Mesenchymal stem cell (in vitro differentiated cells and primary cell): ENCODE measurements at regions not wholly inside any gene's neighbourhood (a gene's known extent, or its start where the extent isn't known, plus 50 kb on each side); places are given as distances from the start of the nearest gene placed in this dataset.
A peak's percentile ranks its signal among the peaks of the same experiment; 100 is the strongest.

Source experiments
- DNase-seq: peaks from one replicate; pipeline ENCODE4 v3.0.0-alpha.2; 2013
- H2AFZ ChIP-seq: one replicate; pipeline ENCODE4 v1.6.1; 2013; ENCODE audit warnings: low read depth, mild to moderate bottlenecking, control low read depth, inconsistent platforms, low read length, moderate library complexity
- H2AK5ac ChIP-seq: 2 replicates; pipeline ENCODE4 v1.6.1; 2013; ENCODE audit warnings: low read length, moderate library complexity, mild to moderate bottlenecking, inconsistent platforms; ENCODE audit not compliant: severe bottlenecking
- H2BK120ac ChIP-seq: one replicate; pipeline ENCODE4 v1.6.1; 2013; ENCODE audit warnings: low read depth, mild to moderate bottlenecking, inconsistent platforms, low read length, moderate library complexity
- H2BK12ac ChIP-seq, 2 experiments: one replicate each; pipeline ENCODE4 v1.6.1; 2013; ENCODE audit warnings: inconsistent platforms in 2 of 2, low read length in 2 of 2, mild to moderate bottlenecking in 2 of 2, moderate library complexity in 2 of 2, control low read depth in 1 of 2
- H2BK15ac ChIP-seq: one replicate; pipeline ENCODE4 v1.6.1; 2013; ENCODE audit warnings: mild to moderate bottlenecking, low read depth, inconsistent platforms; ENCODE audit not compliant: poor library complexity, severe bottlenecking
- H2BK5ac ChIP-seq: 2 replicates; pipeline ENCODE4 v1.6.1; 2013; ENCODE audit warnings: low read depth, mild to moderate bottlenecking, low read length, control low read depth, inconsistent platforms; ENCODE audit not compliant: poor library complexity, severe bottlenecking
- H3K14ac ChIP-seq, 2 experiments: one replicate each; pipeline ENCODE4 v1.6.1; 2013; ENCODE audit warnings: inconsistent platforms in 2 of 2, low read length in 2 of 2, control low read depth in 1 of 2, mild to moderate bottlenecking in 1 of 2, moderate library complexity in 1 of 2
- H3K18ac ChIP-seq, 2 experiments: one replicate each; pipeline ENCODE4 v1.6.1; 2013; ENCODE audit warnings: inconsistent platforms in 2 of 2, low read length in 2 of 2, control low read depth in 1 of 2, low read depth in 1 of 2, mild to moderate bottlenecking in 1 of 2
- H3K23ac ChIP-seq, 2 experiments: one replicate each; pipeline ENCODE4 v1.6.1; 2013; ENCODE audit warnings: inconsistent platforms in 2 of 2, low read length in 2 of 2, mild to moderate bottlenecking in 2 of 2, moderate library complexity in 2 of 2, control low read depth in 1 of 2
- H3K27ac ChIP-seq: 2 replicates; pipeline ENCODE4 v1.5.1; 2013; ENCODE audit warnings: mild to moderate bottlenecking, moderate library complexity, low read length, control low read depth, inconsistent platforms; ENCODE audit not compliant: poor library complexity, severe bottlenecking
- H3K27me3 ChIP-seq, 2 experiments: 2 replicates each; pipeline versions ENCODE4 v1.6.1 to v1.7.0; 2013; ENCODE audit warnings: low read length in 2 of 2, mild to moderate bottlenecking in 2 of 2, moderate library complexity in 2 of 2, control low read depth in 1 of 2, inconsistent platforms in 1 of 2; ENCODE audit not compliant: control insufficient read depth in 1 of 2, insufficient read depth in 1 of 2
- H3K36me3 ChIP-seq, 2 experiments: 2 replicates each; pipeline versions ENCODE4 v1.6.1 to v1.7.0; 2013; ENCODE audit warnings: low read length in 2 of 2, control low read depth in 1 of 2, inconsistent platforms in 1 of 2, low read depth in 1 of 2, mild to moderate bottlenecking in 1 of 2; ENCODE audit not compliant: insufficient read depth in 2 of 2, control insufficient read depth in 1 of 2
- H3K4ac ChIP-seq, 2 experiments: one replicate each; pipeline ENCODE4 v1.6.1; 2013; ENCODE audit warnings: inconsistent platforms in 2 of 2, low read length in 2 of 2, mild to moderate bottlenecking in 2 of 2, moderate library complexity in 2 of 2, control low read depth in 1 of 2, low read depth in 1 of 2
- H3K4me1 ChIP-seq: 2 replicates; pipeline ENCODE4 v1.6.1; 2013; ENCODE audit warnings: low read depth, low read length, control low read depth; ENCODE audit not compliant: control insufficient read depth, insufficient read depth
- H3K4me2 ChIP-seq: 2 replicates; pipeline ENCODE4 v1.6.1; 2013; ENCODE audit warnings: low read length, mild to moderate bottlenecking, inconsistent platforms; ENCODE audit not compliant: poor library complexity, severe bottlenecking
- H3K4me3 ChIP-seq, 2 experiments: 2 replicates each; pipeline versions ENCODE4 v1.5.1 to v1.7.0; 2013; ENCODE audit warnings: low read length in 2 of 2, mild to moderate bottlenecking in 2 of 2, control low read depth in 1 of 2, low read depth in 1 of 2; ENCODE audit not compliant: insufficient read depth in 1 of 2
- H3K79me1 ChIP-seq: replicated peaks from 2 replicates; pipeline ENCODE4 v1.6.1; 2013; ENCODE audit warnings: mild to moderate bottlenecking, control low read depth, low read length, inconsistent platforms; ENCODE audit not compliant: poor library complexity, severe bottlenecking
- H3K9ac ChIP-seq: 2 replicates; pipeline ENCODE4 v1.7.0; 2013; ENCODE audit warnings: mild to moderate bottlenecking, low read length, moderate library complexity
- H3K9me3 ChIP-seq: 2 replicates; pipeline ENCODE4 v1.7.0; 2013; ENCODE audit warnings: mild to moderate bottlenecking, low read length; ENCODE audit not compliant: control insufficient read depth
- H4K8ac ChIP-seq: one replicate; pipeline ENCODE4 v1.6.1; 2013; ENCODE audit warnings: inconsistent platforms, mild to moderate bottlenecking, low read length, moderate library complexity
- H4K91ac ChIP-seq: one replicate; pipeline ENCODE4 v1.6.1; 2013; ENCODE audit warnings: mild to moderate bottlenecking, low read length, inconsistent platforms
- WGBS: methylation state at CpG from one replicate; pipeline ENCODE4 v1.1.7; 2013; ENCODE audit warnings: mixed read lengths; 5-methylcytosine and 5-hydroxymethylcytosine counted together

DNA sequence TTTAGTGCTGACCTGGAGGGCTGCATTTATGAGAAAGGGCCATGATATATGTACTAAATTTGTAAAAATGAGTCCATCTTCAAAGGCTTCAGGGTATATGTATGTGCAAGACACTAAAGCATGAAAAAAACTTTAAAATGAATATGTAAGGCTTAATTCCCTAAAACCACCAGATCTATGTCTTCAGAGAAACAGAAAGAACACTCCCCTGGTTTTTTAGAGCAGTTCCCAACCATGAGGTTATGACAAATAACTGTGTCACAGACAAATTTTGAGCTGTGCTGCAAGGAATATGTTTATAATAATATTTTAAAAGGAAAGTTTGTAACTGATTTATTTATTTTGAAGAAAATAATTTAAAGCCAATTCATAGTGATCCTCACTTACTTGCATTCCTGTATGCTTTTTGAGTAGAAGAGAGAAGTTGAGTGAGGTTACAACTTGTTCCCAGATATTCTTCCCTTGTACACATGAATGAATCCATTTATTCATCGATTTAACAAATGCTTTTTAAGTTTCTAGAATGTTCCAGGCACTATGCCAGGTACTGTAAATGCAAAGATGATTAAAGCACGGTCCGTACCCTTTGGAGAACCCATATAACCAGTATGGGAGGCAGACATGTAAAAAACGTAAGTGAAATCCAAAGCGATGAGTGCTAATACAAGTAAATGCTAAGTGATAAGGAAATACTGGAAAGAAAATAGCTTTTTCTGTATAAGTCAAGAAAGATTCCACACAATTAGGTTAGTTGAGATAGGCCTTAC lies 295.2 kb upstream of the DIAPH2 start:
- no peaks in the 10 kb centered on the region for H3K4me1 ChIP-seq
- no peak overlapping the region for H3K4me2 ChIP-seq
- H3K27me3 ChIP-seq: no peaks in the 10 kb centered on the region
- 91% methylated on average over 3 of the region's 5 CpGs for WGBS
- no peak overlapping the region for H2BK120ac ChIP-seq
- no peaks in the 10 kb centered on the region for H3K36me3 ChIP-seq
- no peak overlapping the region for H4K8ac ChIP-seq
- H3K9me3 ChIP-seq: no peaks in the 10 kb centered on the region
- no peak overlapping the region for H2AK5ac ChIP-seq
- no peak overlapping the region for H3K14ac ChIP-seq
- no peak overlapping the region for H4K91ac ChIP-seq
- H2BK5ac ChIP-seq: no peak overlapping the region
- no peak overlapping the region for H2BK12ac ChIP-seq
- H3K27ac ChIP-seq: no peak overlapping the region
- no peak overlapping the region for H3K18ac ChIP-seq
- no peak overlapping the region for H2AFZ ChIP-seq
- H3K4me3 ChIP-seq: no peak overlapping the region
- no peaks in the 10 kb centered on the region for H3K79me1 ChIP-seq
- H2BK15ac ChIP-seq: no peak overlapping the region
- no peak overlapping the region for H3K4ac ChIP-seq
- H3K23ac ChIP-seq: no peak overlapping the region
- H3K9ac ChIP-seq: no peak overlapping the region
- no peak for DNase-seq

DNA sequence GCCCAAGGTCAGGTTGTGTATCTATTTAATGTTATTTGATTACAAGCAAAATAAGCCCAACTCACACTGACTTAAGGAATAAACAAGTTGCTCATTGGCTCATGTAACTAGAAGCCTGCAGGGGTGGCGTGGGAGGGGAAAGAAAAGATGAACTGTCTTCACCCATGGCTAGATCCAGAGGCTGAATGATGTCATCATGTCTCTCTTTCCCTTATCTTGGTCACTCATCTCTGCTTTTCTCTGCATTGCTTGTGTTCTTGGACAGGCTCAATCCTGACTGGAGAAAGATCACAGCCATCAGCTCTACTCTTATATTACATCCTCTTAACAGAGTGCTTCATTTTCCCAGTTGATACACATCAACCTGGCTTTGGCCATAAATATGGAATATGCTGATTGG lies 290.0 kb upstream of the DIAPH2 start:
- H3K27me3 ChIP-seq: no peaks in the 10 kb centered on the region
- no peak overlapping the region for H2AK5ac ChIP-seq
- H3K18ac ChIP-seq: no peak overlapping the region
- no peak overlapping the region for H4K91ac ChIP-seq
- H2BK120ac ChIP-seq: no peak overlapping the region
- no peak overlapping the region for H3K27ac ChIP-seq
- H4K8ac ChIP-seq: no peak overlapping the region
- H3K4ac ChIP-seq: no peak overlapping the region
- no peak overlapping the region for H3K14ac ChIP-seq
- H2BK5ac ChIP-seq: no peak overlapping the region
- 70% methylated on average over 1 of the region's 1 CpG for WGBS
- peak; percentile 47 for DNase-seq
- no peaks in the 10 kb centered on the region for H3K36me3 ChIP-seq
- no peaks in the 10 kb centered on the region for H3K79me1 ChIP-seq
- H3K4me2 ChIP-seq: no peak overlapping the region
- no peak overlapping the region for H2BK12ac ChIP-seq
- no peak overlapping the region for H2AFZ ChIP-seq
- H3K9me3 ChIP-seq: no peaks in the 10 kb centered on the region
- H3K4me3 ChIP-seq: no peak overlapping the region
- H3K23ac ChIP-seq: no peak overlapping the region
- no peak overlapping the region for H3K9ac ChIP-seq
- no peaks in the 10 kb centered on the region for H3K4me1 ChIP-seq
- no peak overlapping the region for H2BK15ac ChIP-seq

DNA sequence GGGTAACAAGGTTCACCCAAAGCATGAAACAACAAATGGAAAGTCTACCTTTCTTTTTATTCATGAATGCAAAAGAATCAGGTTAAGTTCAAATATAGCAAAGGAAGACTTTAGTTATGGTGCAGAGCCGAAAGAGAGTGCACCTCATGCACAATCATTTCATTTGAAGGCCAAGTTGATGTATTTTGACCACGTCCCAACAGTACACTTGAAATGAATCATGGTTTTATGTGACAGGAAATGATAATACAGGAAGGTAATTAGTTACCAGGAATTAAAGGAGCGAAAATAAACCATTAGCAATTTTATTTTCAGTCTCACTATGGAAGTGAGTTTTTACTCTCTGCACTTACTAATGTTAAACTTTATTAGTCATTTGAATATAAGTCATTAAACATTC lies 281.2 kb upstream of the DIAPH2 start:
- Histone ChIP-seq H3K9ac (no peak overlapping the region), H3K14ac (no peak overlapping the region), H2BK15ac (no peak overlapping the region), H3K4ac (no peak overlapping the region), H3K79me1 (no peaks in the 10 kb centered on the region), H2BK12ac (no peak overlapping the region), H3K4me2 (no peak overlapping the region), H3K4me3 (no peak overlapping the region), H3K9me3 (no peaks in the 10 kb centered on the region), H2AK5ac (no peak overlapping the region), H3K18ac (no peak overlapping the region), H4K91ac (no peak overlapping the region), H3K27ac (no peak overlapping the region), H2BK120ac (no peak overlapping the region), H3K27me3 (no peaks in the 10 kb centered on the region), H2AFZ (no peak overlapping the region), H3K36me3 (no peaks in the 10 kb centered on the region), H4K8ac (no peak overlapping the region), H3K23ac (no peak overlapping the region), H3K4me1 (no peaks in the 10 kb centered on the region), H2BK5ac (no peak overlapping the region)
- 86% methylated on average over 1 of the region's 3 CpGs for WGBS
- DNase-seq: no peak

DNA sequence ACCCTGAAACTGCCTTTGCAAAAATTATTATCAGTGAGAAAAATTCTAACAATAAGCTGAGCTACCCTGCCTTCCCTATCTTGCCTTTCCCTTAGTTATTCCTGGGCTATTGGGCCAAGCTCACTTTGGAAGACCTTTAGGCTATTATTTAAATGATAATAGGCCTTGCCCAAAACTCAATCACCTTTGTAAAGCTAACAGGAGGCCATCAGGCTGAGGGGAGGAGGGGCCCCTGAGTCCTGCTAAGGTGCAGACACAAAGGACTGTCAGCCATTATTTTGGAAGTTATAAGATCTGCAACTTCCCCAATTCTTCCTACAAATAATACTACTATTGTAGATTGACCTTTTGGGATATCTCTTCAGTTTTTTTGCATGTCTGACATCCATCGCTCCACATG lies 278.8 kb upstream of the DIAPH2 start:
- no peak overlapping the region for H4K91ac ChIP-seq
- no peak overlapping the region for H3K4me3 ChIP-seq
- no peak for DNase-seq
- H3K4me1 ChIP-seq: no peaks in the 10 kb centered on the region
- no peak overlapping the region for H2AFZ ChIP-seq
- H3K14ac ChIP-seq: no peak overlapping the region
- H2AK5ac ChIP-seq: no peak overlapping the region
- WGBS: 97% methylated on average over 1 of the region's 1 CpG
- H3K18ac ChIP-seq: no peak overlapping the region
- no peaks in the 10 kb centered on the region for H3K79me1 ChIP-seq
- peak overlapping the region; percentile 19 for H2BK120ac ChIP-seq
- H3K4me2 ChIP-seq: no peak overlapping the region
- H3K9me3 ChIP-seq: no peaks in the 10 kb centered on the region
- no peak overlapping the region for H2BK5ac ChIP-seq
- no peak overlapping the region for H3K23ac ChIP-seq
- H3K27me3 ChIP-seq: no peaks in the 10 kb centered on the region
- H4K8ac ChIP-seq: no peak overlapping the region
- no peak overlapping the region for H2BK12ac ChIP-seq
- H3K4ac ChIP-seq: peak overlapping the region in 1 of 2 experiments; percentile 41
- H3K9ac ChIP-seq: no peak overlapping the region
- no peak overlapping the region for H3K27ac ChIP-seq
- no peak overlapping the region for H2BK15ac ChIP-seq
- no peaks in the 10 kb centered on the region for H3K36me3 ChIP-seq
